Fibroblast of mammary gland (primary cell): ENCODE measurements at regions not wholly inside any gene's neighbourhood (a gene's known extent, or its start where the extent isn't known, plus 50 kb on each side); places are given as distances from the start of the nearest gene placed in this dataset.

ENCODE experiments used
- DNase-seq: peaks from one replicate; pipeline ENCODE4 v3.0.0-alpha.2; 2010; ENCODE audit warnings: low read depth
- H3K4me3 ChIP-seq: 2 replicates; pipeline ENCODE4 v1.5.1; 2011; ENCODE audit warnings: low read depth, mild to moderate bottlenecking, low read length, moderate library complexity; ENCODE audit not compliant: control insufficient read depth
- TF ChIP-seq, protein P1 (sequence below): conservative IDR thresholded peaks from 2 replicates; pipeline ENCODE4 v1.5.1; 2011; ENCODE audit warnings: low read depth, low read length, inconsistent platforms; ENCODE audit not compliant: control insufficient read depth, insufficient read depth

DNA sequence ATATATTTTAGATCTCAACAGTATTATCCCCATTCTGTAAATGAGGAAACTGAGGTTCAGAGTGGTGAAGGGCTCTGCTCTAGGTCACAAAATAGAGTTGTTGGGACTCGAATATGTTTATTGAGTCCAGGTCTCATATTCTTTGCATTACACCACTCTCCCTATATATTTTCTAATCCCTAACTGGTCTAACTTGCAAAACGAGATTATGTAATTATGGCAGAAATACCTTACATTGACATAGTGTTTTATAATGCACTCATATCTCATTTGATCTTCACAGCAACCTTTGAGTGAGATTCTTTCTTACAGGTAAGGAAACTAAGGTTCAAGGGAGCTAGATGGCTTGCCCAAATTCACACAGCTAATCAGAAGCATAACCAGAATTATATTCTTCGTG, 106.9 kb upstream of the LRIG3 start:
- H3K4me3 ChIP-seq: no peak overlapping the region
- DNase-seq: no peak
- TF ChIP-seq, protein P1, sequence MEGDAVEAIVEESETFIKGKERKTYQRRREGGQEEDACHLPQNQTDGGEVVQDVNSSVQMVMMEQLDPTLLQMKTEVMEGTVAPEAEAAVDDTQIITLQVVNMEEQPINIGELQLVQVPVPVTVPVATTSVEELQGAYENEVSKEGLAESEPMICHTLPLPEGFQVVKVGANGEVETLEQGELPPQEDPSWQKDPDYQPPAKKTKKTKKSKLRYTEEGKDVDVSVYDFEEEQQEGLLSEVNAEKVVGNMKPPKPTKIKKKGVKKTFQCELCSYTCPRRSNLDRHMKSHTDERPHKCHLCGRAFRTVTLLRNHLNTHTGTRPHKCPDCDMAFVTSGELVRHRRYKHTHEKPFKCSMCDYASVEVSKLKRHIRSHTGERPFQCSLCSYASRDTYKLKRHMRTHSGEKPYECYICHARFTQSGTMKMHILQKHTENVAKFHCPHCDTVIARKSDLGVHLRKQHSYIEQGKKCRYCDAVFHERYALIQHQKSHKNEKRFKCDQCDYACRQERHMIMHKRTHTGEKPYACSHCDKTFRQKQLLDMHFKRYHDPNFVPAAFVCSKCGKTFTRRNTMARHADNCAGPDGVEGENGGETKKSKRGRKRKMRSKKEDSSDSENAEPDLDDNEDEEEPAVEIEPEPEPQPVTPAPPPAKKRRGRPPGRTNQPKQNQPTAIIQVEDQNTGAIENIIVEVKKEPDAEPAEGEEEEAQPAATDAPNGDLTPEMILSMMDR: no peak

DNA sequence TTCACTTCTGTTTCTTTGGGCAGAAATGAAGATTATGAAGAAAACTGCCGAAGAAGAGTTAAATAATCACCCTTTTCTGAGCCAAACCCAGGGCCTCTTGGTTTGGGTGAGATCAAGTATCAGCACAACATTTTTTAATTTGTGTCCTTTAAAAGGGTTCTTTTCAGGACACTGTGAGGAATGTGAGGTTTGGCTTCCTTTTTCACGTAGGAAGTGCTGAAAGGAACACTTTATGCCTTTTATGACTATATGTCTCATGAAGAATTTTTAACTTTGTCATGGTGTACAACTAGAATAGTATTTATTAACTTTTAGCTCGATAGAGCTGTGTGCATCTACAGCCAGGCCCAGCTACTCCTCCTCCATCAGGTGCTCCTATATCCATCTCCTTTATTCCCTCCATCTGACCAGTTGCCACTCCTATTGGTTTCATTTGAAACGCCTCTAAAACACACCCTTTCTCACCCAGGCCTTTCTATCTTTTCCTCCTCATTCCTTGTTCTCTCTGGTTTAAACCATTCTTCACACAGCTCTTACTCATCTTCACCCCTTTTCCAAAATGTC, 103.6 kb upstream of the LRIG3 start:
- TF ChIP-seq, protein P1: no peak
- peak; percentile 28 for DNase-seq
- no peak overlapping the region for H3K4me3 ChIP-seq

DNA sequence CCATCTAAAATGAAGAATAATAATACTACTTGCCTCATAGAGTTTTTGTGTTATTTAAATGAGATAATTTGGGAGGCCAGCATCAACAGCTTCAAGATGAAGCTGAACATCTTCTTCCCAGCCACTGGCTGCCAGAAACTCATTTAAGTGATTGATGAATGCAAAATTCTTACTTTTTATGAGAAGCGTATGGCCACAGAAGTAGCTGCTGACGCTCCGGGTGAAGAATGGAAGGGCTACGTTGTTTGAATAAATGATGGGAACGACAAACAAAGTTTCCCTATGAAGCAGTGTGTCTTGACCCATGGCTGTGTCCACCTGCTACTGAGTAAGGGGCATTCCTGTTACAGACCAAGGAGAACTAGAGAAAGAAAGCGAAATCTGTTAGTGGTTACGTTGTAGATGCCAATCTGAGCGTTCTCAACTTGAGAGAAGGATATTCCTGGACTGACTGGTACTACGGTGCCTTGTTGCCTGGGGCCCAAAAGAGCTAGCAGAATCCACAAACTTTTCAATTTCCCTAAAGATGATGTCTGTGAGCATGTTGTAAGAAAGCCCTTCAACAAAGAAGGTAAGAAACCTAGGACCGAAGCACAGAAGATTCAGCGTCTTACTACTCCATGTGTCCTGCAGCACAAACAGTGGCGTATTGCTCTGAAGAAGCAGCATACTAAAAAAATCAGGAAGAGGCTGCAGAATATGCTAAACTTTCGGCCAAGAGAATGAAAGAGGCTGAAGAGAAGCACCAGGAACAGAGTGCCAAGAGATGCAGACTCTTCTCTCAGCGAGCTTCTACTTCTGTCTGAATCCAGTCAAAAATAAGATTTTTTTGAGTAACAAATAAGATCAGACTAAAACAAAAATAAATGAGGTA, 100.0 kb upstream of the LRIG3 start:
- DNase-seq: no peak
- no peak overlapping the region for H3K4me3 ChIP-seq
- TF ChIP-seq, protein P1: no peak

DNA sequence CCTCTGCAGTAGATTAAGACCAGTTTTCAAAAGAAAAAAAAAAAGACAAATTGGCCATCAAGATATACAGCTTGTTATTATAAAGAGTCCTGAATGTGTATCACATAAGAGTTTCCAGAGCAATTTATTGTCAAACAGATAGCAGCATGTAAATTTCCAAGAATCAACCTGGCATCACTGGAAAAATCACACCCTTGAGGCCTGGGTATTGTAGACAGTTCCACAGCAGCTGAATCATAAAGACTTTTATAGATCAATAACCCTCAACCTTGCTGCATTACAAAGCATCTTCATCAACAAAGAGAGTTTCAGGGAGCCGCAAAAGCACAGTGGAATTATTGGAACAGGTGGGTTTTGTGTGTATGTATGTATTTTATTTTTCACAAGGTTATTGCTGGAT, 94.6 kb upstream of the LRIG3 start:
- TF ChIP-seq, protein P1: no peak
- DNase-seq: no peak
- no peak overlapping the region for H3K4me3 ChIP-seq

DNA sequence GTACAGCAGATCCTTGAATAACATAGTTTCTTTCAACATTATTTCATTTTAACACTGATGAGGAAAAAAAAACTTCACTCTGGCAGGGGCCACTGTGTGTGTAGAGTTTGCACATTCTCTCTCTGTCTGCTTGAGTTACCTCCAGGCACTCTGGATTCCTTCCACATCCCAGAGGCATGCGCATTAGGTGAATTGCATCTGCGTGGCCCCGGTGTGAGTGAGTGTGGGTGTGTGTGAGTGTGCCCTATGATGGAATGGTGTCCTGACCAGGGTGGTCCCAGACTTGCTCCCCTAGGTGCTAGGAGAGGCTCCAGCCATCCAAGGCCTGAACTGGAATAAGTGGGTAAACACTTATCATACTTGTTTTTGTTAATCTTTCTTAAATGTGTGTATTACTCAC, 90.6 kb upstream of the LRIG3 start:
- no peak for DNase-seq
- TF ChIP-seq, protein P1: no peak
- H3K4me3 ChIP-seq: no peak overlapping the region

DNA sequence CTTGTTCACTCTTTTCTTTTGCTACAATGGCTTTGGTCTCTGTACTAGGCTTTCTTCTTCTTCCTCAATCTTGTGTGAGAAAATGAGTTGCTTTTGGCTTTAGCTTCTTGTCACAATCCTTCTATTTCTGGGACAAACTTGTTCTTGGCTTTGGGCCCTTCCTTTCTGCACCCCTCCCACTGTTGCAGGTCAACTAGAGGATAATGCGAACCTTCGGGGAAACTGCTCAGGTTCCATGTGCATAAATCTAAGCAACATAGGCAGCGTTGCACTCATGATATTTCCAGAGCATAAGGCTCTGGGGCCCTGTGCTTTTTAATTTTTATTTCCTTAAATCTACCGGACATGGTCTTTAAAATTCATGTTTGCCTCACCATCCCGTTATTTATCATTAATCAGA, 89.8 kb upstream of the LRIG3 start:
- H3K4me3 ChIP-seq: no peak overlapping the region
- DNase-seq: no peak
- TF ChIP-seq, protein P1: no peak
